ENCODE measurements at regions not wholly inside any gene's neighbourhood (a gene's known extent, or its start where the extent isn't known, plus 50 kb on each side); places are given as distances from the start of the nearest gene placed in this dataset.
"Not testable (repeated sequence)": the region's sequence is repeated elsewhere in the genome, so short reads cannot be mapped to it uniquely, and the experiment has no call there.

DNA sequence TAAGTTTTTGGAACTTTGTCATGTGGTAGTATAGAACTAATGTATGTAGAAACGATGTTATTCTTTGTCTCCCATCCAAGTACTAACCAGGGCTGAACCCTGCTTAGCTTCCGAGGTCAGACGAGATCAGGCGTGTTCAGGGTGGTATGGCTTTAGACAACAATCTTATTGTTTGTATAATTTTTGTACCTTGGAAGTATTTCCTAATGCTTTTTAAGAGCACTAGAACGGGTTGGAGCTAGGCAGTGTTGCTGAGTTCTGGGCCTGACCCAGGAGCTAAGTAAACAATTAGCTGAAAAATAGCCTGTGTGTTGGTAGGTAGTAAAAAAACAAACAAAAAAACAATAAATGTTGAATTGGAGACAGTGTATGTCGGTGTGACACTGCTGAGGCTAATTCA is 244.3 kb downstream of the EMP1 start:
- DNase-seq (ENCODE audit: low spot score) = no peak

DNA sequence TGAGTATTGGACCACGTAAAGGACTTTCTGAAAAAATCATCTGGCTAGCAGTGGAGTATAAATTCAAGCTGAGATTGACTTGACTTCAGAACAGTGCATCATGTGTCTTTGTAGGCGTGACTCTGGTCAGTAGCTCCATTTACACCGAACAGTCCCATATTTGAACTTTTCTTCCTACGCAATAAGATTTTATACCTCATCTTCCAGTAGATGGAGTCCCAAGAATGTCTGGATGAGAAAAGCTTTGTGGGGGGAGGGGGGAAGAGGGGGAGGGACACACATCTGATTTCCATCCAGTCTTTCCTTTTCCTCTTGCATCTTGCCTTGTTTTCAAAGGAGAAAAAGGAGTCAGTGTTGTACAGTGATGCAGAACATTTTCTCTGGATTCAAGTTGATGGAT is 241.0 kb downstream of the EMP1 start:
- DNase-seq (ENCODE audit: low spot score) = no peak

DNA sequence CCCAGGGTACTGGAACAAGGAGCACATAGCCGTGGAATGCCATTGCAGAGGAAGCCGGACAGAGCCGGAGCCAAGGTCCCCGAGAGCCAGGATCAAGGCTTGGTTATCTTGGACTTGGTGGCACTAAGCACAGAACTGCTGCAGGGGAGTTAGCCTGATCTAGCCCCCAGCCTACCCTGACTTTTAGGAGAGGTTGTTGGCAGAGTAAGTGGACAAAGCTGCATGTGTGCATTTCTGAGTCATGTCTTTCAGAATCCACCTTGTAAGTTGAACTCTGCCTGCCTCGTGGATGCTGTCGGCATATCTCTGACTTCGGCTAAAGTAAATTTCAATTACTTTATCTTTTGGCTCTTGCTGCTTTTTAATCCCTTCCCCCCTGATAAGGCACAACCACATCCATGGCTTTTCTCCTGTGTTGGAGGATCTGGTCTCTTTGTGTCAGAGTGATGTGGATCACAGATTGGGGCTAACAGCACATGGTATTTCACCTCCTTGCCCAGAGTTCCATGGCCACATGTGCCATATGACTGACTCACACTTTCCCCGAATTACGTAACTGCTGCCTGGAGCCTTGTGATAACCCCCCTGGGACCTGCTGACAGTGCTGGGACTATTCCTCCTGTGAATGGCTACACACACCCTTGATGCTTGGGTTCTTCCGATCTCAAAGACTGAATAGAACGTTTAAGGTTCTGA is 240.3 kb downstream of the EMP1 start:
- DNase-seq (ENCODE audit: low spot score) = no peak

DNA sequence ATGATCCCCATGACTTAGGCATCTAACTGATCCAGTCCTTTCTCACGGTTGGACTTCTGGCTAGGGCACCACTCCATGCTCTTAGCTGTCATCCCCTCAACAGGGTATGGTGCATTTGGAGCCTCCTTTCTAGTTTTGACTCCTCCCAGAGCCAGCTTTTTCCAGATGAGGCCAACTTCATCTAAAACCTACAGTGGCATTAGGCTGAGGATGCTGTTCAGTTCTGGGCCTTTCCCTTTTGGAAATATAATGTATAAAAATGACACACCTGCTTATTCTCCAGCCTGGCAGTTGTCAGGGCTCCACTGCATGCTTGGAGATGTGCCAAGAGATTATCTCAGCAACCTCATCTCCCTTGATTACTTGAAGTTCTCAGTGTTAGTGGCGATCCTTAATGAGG is 239.7 kb downstream of the EMP1 start:
- no peak for DNase-seq (ENCODE audit: low spot score)

DNA sequence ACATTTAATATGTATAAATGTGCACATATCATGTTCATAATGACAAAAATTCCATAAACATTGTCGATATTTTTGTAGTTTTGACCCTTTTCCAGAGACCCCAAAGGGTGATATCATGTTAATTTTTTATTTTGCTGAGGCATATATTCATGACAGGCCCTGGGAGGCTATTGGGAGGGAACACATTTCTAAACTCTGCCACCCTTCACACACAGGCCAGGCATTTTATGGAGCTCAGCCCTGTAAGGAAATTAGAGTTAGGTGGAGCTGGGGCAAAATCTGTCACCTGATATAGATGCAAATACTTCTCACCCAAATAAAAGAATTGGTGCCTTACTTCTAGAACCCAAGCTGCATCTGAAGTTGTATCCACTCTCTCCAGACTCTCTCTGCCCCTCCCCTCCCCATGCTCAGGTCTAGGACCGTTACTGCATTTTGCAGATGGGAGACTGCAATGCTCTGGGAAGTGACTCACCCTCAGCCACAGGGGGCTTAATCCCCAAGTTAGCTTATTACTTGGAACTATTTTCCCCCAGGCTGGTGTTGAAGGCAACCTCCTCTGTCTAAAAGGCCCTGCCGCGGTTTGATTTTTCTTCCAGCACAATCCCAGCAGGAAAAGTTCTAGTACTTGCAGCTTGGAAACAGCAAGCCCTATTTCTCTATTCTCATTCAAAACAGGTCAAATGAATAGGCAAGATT is 238.9 kb downstream of the EMP1 start:
- DNase-seq (ENCODE audit: low spot score) = no peak

DNA sequence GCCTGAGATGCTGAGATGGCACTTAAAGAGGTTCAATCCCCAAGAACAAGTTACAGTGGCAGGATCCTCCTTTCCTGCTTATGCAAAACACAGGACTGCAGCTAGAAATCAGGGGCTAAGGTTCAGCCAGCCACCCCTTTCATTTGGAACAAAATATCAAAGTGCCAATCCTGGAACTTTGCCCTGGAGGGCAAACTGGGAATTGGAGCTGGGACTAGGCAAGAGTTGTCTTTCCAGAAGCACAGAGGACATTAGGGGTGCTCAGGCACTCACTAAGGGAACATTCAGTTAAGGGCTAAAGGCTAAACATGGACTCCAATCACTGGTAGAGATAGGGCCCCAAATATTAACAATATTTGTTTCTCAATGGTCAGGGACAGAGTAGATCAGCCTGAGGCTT is 237.2 kb downstream of the EMP1 start:
- DNase-seq (ENCODE audit: low spot score) = no peak

DNA sequence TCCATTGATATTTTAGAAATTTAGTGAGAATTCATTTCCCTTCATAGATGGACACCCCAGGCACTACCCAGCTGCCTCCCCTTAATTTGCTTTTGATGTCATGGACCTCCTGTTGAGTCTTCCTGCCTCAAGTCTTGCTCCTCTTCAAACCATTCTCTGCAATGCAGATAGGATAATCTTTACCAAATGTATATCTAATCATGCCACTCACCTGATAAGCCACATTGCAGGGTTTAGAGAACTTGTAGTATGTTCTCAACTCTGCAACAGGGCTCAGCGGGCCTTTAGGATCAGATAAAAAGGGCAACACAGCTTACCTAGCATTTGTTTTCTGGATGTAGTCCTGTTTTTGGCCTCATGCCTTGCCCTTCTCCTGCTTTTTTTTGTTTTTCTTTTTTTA is 234.5 kb downstream of the EMP1 start:
- DNase-seq (ENCODE audit: low spot score) = no peak

DNA sequence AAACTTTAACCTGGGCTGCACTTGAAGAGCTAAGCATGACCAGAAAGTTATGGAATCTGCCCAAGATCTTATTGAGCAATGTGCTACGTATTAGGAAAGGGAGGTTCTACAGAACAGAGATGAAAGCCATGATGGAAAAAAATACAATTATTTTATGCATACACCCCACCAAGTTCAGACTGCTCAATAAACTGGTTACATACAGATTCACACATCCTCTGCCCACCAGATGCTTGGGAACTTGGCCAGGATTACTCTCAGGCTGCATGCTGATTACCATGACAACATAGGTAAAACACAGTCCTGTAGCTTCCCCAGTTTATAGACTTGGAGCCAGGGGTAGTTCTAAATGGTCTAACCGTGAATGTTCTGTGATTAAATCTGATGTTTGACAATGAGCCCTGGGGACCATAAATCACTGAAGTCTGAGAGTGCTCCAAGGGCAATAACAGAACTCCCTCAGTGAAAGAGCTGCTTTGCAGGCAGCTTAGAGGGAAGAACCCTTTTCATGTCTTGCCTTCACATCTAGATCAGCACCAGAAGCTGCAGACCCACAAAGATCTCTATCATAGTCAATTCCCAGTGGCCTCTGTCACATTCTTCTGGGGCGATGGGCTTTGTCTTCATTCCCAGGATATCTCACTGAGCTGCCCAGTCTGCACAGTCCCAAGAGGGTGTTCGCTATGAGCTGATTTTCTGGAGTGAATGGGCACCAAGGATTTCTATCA is 232.2 kb downstream of the EMP1 start:
- no peak for DNase-seq (ENCODE audit: low spot score)

DNA sequence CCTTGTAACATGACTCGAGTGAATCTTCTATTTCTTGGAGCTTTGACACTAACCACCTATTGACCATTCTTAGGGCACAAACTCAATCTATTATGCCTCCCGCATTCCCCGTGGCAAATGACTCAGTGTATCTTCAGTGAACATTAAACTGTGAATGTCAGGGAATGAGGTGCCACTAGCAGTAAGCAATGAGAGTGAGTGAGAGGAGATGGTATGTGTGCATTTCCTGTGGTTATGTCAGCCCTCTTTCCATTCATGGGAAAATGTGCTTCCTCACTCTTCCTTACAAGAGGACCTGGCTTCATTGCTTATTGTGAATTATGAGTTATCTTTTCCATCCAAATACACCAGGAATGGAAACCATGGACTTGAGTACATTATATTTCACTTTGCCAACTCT is 229.2 kb downstream of the EMP1 start:
- DNase-seq (ENCODE audit: low spot score) = no peak

DNA sequence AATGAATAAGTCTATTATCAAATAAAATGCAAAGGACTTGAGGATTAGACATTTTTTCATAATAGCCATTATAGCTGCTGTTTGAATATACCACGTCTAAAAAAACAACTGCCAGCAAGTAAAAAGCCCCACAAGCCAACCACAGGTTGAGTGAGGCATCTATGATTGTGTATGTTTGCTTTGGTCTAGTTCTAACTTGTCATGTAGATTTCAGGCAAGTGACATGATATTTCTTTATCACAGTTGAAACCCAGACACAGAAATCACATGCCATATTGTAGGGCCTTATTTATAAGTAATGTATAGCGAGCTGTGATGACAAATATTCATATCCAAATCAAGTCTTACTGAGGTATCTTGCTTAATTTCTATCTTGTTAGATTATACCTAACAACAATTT is 225.8 kb downstream of the EMP1 start:
- DNase-seq (ENCODE audit: low spot score) = no peak

DNA sequence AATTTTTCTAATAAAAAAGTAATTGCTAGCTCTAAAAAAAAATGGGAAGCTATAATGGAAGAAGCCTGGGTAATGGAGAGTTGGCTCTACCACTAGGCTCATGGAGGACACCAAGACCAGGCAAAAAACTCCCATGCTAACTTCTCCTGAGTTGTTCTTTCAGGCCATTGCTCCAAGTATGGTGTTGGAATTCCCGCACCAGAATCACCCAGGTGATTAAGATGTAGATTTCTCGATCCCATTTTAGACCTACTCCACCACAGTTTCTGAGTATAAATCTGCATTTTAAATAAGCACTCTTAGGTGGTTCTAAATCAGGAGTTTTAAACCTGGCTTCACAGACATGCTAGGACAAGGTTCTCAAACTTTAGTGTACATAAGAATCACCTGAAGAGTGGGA is 221.0 kb downstream of the EMP1 start:
- no peak for DNase-seq (ENCODE audit: low spot score)

DNA sequence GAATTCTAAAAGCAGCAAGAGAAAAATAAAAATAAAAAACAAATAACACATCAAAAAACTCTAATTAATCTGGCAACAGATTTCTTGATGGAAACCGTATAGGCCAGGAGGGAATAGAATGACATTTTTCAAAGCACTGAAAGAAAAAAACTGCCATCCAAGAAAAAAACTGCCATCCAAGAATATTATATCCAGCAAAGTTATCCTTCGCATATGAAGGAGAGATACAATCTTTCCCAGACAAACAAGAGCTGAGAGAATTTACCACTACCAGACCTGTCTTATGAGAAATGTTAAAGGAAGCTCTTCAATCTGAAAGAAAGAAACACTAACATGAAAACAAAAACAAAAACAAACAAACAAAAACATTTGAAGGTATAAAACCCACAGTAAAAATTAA is 214.8 kb downstream of the EMP1 start:
- DNase-seq (ENCODE audit: low spot score) = no peak

DNA sequence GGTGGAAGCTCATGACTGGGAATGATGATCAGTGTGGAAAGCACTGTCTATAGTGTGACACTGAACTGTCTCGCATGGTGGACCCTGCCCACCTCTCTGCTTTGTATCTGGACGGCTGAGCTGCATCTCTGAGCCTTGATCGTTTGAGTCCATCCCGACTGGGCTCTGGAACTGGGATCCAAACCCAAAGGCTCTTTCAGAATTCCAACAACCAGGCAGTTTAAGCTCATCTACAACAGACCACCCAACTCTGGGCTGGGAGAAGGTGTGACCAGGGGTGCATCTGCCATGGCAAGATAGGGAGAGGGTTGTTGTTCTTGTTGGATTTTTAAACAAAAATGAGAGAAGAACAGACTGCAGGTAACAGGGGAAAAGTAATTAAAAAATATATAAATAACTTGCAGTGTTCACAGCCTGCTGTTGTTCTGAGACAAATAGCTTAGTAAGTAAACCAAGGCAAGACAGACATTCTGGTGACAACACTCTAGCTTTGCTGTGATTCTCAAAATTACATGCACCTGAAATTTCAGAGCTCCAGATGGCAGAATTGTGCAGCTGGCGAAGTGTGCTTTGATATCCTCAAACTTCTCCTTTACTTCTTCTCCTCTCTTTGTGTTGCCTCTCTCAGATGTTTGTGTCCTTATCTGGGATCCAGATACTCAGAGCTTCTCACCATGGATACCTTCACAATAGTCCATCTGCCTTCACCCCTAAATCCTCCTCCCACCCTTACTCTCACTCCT is 209.6 kb downstream of the EMP1 start:
- DNase-seq (ENCODE audit: low spot score) = no peak

DNA sequence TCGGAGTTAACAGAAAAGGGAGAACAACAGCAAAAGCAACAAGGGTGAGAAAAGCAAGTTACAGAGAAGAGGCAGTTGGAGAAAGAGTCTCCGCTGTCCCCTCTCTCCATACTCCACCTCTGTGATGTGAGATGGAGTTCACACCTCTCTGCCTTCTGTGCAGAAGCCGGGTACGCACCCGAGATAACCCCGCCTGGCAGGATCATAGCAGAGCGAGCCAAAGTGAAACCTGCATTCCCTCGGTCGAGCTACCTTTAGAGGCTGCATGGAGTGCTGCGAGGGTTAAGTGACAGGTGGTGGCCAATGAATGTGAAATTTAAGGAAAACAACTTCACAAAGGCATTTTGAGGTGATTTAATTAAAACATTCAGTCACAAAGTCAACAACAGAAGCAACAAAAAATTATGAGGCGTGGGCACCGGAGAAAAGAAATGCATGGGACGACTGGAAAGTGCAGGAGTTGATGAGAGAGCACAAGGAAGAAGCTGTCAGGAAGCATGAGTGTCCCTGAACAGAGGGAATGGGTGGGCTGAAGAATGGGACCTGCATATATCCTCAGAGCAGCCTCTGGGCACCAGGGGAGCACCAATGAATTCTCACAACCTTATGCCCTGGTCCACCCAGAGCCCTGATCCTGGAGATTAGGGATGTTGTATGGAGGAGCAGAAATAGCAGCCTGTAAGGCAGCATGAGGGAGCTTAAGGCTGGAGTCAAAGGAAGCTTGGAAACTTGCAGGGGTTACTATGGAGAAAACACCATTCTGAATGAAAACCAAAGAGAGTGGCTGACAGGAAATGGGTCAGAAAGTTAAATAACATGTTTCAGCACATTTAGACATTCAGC is 208.3 kb downstream of the EMP1 start:
- no peak for DNase-seq (ENCODE audit: low spot score)

DNA sequence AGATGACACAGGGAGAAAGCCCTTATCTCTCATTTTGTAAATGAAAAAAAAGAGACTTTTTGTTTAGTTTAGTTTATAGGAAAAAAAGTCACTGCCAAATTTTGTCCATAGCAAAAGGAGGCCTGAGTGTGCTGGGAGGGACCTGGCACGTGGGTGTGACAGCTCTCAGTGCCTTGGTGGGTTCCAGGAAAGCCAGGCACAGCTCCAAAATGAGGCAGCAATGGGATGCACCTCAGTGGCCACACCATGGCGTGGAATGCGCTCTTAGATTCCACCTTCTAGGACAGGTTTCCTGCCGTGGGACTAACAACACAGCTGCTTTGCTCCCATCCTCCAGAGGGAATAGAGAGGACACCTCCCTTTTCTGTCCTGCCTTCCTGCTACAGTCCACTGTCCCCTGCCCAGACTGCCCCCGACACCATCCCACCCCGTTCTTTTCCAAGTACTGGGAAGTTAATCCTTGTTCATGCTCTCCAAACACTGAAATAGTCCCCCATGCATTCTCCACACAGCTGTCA is 207.6 kb downstream of the EMP1 start:
- no peak for DNase-seq (ENCODE audit: low spot score)

DNA sequence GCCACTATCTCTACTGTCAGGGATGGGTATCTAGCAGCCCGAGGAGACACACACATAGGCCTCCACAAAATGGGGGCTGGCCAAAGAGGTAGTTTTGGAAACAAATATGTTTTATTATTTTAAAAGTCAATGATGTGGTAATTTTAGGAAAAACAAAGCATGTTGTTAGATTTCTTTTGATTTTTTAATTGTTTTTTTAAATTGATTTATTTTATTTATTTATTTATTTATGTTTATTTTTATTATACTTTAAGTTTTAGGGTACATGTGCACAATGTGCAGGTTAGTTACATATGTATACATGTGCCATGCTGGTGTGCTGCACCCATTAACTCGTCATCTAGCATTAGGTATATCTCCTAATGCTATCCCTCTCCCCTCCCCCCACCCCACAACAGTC is 194.8 kb downstream of the EMP1 start:
- not testable (repeated sequence) for DNase-seq (ENCODE audit: low spot score)

DNA sequence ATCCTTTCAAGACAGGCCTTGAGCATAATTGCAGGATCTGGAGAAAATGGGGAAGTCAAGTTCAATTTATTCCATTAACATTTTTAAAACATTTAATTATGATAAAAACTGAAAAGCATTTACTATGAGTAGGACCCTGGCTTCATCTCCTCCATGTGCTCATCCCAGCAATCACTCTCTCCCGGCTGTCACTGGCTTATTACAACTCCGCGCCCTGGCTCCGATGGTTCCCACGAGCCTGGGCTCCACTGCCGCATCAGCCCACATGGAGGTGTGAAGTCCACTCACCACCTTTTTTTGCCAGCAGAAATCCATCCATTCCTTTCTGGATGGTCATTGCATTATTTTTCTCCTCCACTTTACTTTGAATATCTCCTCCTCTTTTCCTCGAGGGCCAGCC is 194.4 kb downstream of the EMP1 start:
- DNase-seq (ENCODE audit: low spot score) = no peak

DNA sequence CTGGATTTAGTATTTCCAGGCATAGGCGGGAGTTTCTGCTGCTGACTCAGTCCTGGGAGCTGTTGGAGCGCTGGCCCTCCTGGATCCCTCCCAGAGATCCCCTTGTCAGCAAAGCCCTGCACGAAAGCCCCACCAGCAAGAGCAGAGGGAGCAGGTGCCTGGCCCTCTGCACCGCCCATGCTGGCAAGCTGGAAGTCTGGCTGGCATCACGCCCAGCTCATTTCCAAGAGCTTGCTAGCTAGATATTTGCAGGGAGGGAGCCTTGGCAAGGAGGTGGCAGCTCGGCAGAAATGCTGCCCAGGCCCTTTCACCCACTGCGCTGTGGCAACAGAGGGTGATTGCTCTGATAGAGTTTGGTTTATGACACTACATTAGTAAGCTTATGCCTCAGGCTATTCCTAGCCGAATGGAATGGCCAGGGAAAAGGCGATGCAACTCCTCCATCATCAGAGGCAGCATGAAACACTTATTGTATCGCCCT is 193.9 kb downstream of the EMP1 start:
- no peak for DNase-seq (ENCODE audit: low spot score)

DNA sequence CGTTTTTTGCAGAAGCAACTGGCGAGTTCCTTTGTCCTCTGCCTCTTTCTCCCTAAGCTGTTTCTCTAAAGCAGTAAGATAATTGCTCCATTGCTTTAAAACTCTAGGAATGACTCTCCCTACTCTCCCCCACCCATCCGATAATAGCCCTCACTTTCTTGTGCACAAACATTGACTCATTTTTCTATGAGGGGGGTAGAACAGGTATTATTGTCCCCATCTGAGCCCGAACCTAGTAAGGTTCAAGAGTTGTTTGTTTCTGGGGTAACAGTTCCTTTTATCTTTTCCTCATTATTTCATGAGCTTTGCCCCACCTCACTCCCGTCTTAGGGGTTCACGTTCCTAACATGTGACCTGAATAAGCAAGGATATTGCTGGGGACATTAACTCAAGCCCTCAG is 190.6 kb downstream of the EMP1 start:
- no peak for DNase-seq (ENCODE audit: low spot score)

DNA sequence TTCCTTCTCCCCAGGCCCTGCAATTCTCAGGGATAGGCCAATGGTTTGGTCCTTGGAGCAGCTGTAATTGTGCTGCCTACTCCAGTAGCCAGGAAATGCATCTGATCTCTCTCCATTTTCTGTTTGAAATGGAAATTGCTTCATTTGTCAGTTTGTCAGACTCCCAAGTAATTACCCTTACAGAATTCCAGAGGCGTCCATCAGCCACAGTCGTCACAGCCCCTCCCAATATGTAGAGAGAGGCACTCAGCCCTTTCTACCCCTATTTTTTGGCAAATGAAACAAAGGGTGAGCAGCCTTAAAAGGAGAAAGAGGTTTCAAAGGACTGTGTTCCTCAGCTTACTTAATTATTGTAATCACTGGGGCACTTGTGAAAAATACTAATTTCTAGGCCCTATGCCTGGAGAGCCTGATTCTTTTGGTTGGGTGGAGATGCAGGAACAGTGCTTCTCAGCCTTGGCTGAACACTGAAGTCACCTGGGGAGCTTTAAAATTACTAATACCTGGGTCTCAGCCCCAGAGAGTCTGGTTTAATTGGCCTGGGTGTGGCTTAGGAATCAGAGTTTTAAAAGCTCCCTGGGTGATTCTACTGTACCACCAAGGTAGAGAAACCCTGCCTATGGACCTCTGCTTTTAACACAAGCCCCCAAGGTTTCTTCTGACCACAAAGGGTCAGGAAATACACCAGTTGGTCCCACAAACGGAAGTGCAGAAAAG is 190.0 kb downstream of the EMP1 start:
- DNase-seq (ENCODE audit: low spot score) = no peak

DNA sequence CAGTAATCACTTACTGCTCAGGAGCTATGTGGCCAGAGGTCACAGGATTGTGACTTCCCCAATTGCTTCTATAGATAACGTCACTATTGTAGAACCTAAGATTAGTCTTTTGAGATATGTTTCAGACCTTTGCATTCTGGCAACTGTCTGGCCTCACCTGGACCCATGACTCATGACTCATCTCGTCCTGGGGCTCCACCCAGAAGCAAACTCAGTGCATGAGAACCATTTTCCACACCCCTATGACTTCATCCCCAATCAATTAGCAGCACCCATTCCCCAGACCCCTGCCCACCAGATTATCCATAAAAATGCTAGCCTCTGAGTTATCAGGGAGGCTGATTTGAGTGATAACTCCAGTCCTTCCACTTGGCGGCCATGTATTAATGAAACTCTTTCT is 186.9 kb downstream of the EMP1 start:
- no peak for DNase-seq (ENCODE audit: low spot score)
